SK-N-SH (cell line): ENCODE measurements at regions not wholly inside any gene's neighbourhood (a gene's known extent, or its start where the extent isn't known, plus 50 kb on each side); places are given as distances from the start of the nearest gene placed in this dataset.

Experiments
- CTCF ChIA-PET: fragments of 300-600, 350-600 bp; formaldehyde crosslinking; extraction: SDS; loops from one replicate; lab custom pipeline; 2021; lab: Yijun Ruan, JAX
- POLR2A ChIA-PET: fragments of 350-600 bp; sonication (Branson Sonifier 250); formaldehyde crosslinking; extraction: SDS; loops from one replicate; lab custom pipeline; 2020; ENCODE audit warnings: antibody characterized with exemption, inconsistent platforms; lab: Yijun Ruan, JAX
- DNase-seq: peaks from one replicate; pipeline ENCODE4 v3.0.0; 2012
- H2AFZ ChIP-seq: fragments of 200-600 bp; sonication (generic); 2 replicates; pipeline ENCODE4 v1.8.1; 2016; ENCODE audit warnings: antibody characterized with exemption, mild to moderate bottlenecking, low read depth
- H3F3A ChIP-seq: fragments of 200-600 bp; sonication (generic); replicated peaks from 2 replicates; pipeline ENCODE3; 2016; ENCODE audit warnings: antibody characterized with exemption, mild to moderate bottlenecking; ENCODE audit not compliant: insufficient read depth
- H3K27ac ChIP-seq, 2 experiments: fragments of 200-500 bp in 1 of 2; fragments of 200-600 bp in 1 of 2; sonication (Bioruptor generic) in 1 of 2; sonication (generic), shearing (Covaris generic) in 1 of 2; 2 replicates each; pipeline versions ENCODE4 v1.5.1 to v1.6.1; 2014 to 2016; ENCODE audit warnings: low read depth in 2 of 2, inconsistent platforms in 1 of 2, low read length in 1 of 2, mild to moderate bottlenecking in 1 of 2, mixed read lengths in 1 of 2
- H3K27me3 ChIP-seq: fragments of 200-600 bp; sonication (generic), shearing (Covaris generic); 2 replicates; pipeline ENCODE4 v1.6.1; 2016; ENCODE audit warnings: mixed run types; ENCODE audit not compliant: insufficient read depth
- H3K36me3 ChIP-seq, 2 experiments: fragments of 200-500 bp in 1 of 2; fragments of 200-600 bp in 1 of 2; sonication (Bioruptor generic) in 1 of 2; sonication (generic) in 1 of 2; replicated peaks in 1 of 2; 2 replicates each; pipeline versions ENCODE3 to v1.5.1; 2014 to 2016; ENCODE audit warnings: low read length in 1 of 2, mild to moderate bottlenecking in 1 of 2; ENCODE audit not compliant: insufficient read depth in 2 of 2, control insufficient read depth in 1 of 2
- H3K4me1 ChIP-seq, 2 experiments: fragments of 200-500 bp in 1 of 2; fragments of 200-600 bp in 1 of 2; sonication (Bioruptor generic) in 1 of 2; sonication (generic), shearing (Covaris generic) in 1 of 2; 2 replicates each; pipeline versions ENCODE4 v1.5.1 to v1.6.1; 2014 to 2016; ENCODE audit warnings: low read depth in 1 of 2, low read length in 1 of 2, mixed run types in 1 of 2; ENCODE audit not compliant: insufficient read depth in 2 of 2, control insufficient read depth in 1 of 2
- H3K4me2 ChIP-seq: fragments of 200-600 bp; sonication (generic), shearing (Covaris generic); 2 replicates; pipeline ENCODE4 v1.6.1; 2017; ENCODE audit warnings: mixed run types
- H3K4me3 ChIP-seq, 2 experiments: fragments of 200-500 bp in 1 of 2; fragments of 200-600 bp in 1 of 2; sonication (Bioruptor generic) in 1 of 2; sonication (generic), shearing (Covaris generic) in 1 of 2; 2 replicates each; pipeline versions ENCODE4 v1.5.1 to v1.8.1; 2014 to 2016; ENCODE audit warnings: low read depth in 2 of 2, inconsistent platforms in 1 of 2, low read length in 1 of 2, mild to moderate bottlenecking in 1 of 2, mixed read lengths in 1 of 2, moderate library complexity in 1 of 2
- H3K79me2 ChIP-seq: fragments of 200-600 bp; sonication (generic); 2 replicates; pipeline ENCODE4 v1.8.1; 2017; ENCODE audit warnings: mild to moderate bottlenecking; ENCODE audit not compliant: insufficient read depth
- H3K9ac ChIP-seq: fragments of 200-600 bp; sonication (generic); 2 replicates; pipeline ENCODE4 v1.6.1; 2017; ENCODE audit warnings: mixed run types
- H3K9me2 ChIP-seq: fragments of 200-600 bp; sonication (generic); 2 replicates; pipeline ENCODE4 v1.6.1; 2017; ENCODE audit warnings: mixed run types
- H3K9me3 ChIP-seq: fragments of 200-600 bp; sonication (generic); 2 replicates; pipeline ENCODE4 v1.6.1; 2017; ENCODE audit warnings: mixed run types, mild to moderate bottlenecking, moderate library complexity
- H4K20me1 ChIP-seq: fragments of 200-600 bp; sonication (generic); 2 replicates; pipeline ENCODE4 v1.6.1; 2017; ENCODE audit warnings: mild to moderate bottlenecking, mixed run types; ENCODE audit not compliant: insufficient read depth
- ELF1 ChIP-seq: IDR thresholded peaks from 2 replicates; pipeline ENCODE4 v1.4.0; 2012
- GABPA ChIP-seq: IDR thresholded peaks from 2 replicates; pipeline ENCODE4 v1.4.0; 2012; ENCODE audit warnings: low read depth, mild to moderate bottlenecking
- NRF1 ChIP-seq: IDR thresholded peaks from 2 replicates; pipeline ENCODE4 v1.6.1; 2012; ENCODE audit warnings: low read depth, mild to moderate bottlenecking, low read length
- POLR2AphosphoS5 ChIP-seq: IDR thresholded peaks from 2 replicates; pipeline ENCODE4 v1.6.1; 2012; ENCODE audit warnings: low read depth, low read length
- SIN3A ChIP-seq: IDR thresholded peaks from 2 replicates; pipeline ENCODE4 v1.6.1; 2012; ENCODE audit warnings: low read depth, mild to moderate bottlenecking, low read length, moderate library complexity, borderline replicate concordance
- WGBS: methylation state at CpG from one replicate; pipeline ENCODE4 v1.1.6; 2017; ENCODE audit warnings: low lambda C conversion rate; 5-methylcytosine and 5-hydroxymethylcytosine counted together
- TF ChIP-seq, protein P1 (sequence below): IDR thresholded peaks from 2 replicates; pipeline ENCODE4 v1.4.0; 2012; ENCODE audit warnings: low read depth, borderline replicate concordance
- TF ChIP-seq, protein P2 (sequence below): IDR thresholded peaks from 2 replicates; pipeline ENCODE4 v1.4.0; 2012; ENCODE audit warnings: low read depth
- TF ChIP-seq, protein P3 (sequence below): IDR thresholded peaks from 2 replicates; pipeline ENCODE4; 2012
- TF ChIP-seq, protein P4 (sequence below): IDR thresholded peaks from 2 replicates; pipeline ENCODE4 v1.6.1; 2012; ENCODE audit warnings: mild to moderate bottlenecking, low read depth, low read length, moderate library complexity

DNA sequence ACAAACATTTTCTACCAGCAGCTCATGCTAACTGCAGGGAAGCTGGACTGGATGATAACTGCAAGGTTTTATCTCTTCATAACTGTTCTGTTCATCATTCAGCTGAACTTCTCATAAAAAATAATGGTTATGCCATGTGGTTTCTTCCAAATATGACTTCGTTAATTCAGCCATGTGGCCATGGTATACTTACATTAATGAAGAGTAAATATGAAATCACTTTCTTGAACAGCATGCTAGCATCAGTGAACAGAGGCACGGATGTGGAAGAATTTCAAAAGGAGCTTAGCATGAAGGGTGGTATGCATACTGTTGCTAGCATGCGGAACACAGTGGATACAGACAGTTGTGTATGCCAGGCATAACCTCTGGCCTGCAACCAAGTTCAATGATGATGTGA, 1417.0 kb upstream of the CDH8 start (continued):
- TF ChIP-seq SIN3A: no peak
- TF ChIP-seq, all 33 proteins: peak for 0

DNA sequence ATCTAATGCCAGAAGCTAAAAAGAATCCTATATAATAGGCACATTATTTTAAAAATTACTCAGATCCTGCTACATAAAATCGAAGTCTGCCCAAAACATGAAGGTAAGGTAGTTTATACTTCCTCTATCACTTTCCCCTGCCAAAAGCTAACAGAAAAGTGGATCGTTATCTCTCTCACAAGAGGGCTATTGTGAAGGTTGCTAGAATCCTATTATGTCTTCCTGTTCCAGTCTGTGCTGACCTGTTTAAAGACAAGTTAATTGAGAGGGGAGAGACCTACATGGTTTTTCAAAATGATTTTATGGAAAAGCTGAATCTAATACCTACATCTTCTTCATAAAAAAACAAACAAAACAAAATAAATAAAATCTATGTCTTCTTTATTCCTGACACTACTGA, 1410.9 kb upstream of the CDH8 start:
- no peaks in the 10 kb centered on the region for H4K20me1 ChIP-seq
- 57% methylated on average over 2 of the region's 2 CpGs for WGBS
- ChIA-PET POLR2A (no interaction called here), CTCF (no interaction called here)
- H3K9me3 ChIP-seq: no peaks in the 10 kb centered on the region
- H3K79me2 ChIP-seq: no peaks in the 10 kb centered on the region
- H3K4me2 ChIP-seq: no peak overlapping the region
- no peak overlapping the region for H3K9ac ChIP-seq
- H3K27ac ChIP-seq: no peak overlapping the region
- H3K27me3 ChIP-seq: no peaks in the 10 kb centered on the region
- no peak overlapping the region for H3K4me3 ChIP-seq
- DNase-seq: no peak
- no peak overlapping the region for H2AFZ ChIP-seq
- no peaks in the 10 kb centered on the region for H3K36me3 ChIP-seq
- H3F3A ChIP-seq: no peaks in the 10 kb centered on the region
- H3K4me1 ChIP-seq: no peaks in the 10 kb centered on the region
- TF ChIP-seq, protein P1, sequence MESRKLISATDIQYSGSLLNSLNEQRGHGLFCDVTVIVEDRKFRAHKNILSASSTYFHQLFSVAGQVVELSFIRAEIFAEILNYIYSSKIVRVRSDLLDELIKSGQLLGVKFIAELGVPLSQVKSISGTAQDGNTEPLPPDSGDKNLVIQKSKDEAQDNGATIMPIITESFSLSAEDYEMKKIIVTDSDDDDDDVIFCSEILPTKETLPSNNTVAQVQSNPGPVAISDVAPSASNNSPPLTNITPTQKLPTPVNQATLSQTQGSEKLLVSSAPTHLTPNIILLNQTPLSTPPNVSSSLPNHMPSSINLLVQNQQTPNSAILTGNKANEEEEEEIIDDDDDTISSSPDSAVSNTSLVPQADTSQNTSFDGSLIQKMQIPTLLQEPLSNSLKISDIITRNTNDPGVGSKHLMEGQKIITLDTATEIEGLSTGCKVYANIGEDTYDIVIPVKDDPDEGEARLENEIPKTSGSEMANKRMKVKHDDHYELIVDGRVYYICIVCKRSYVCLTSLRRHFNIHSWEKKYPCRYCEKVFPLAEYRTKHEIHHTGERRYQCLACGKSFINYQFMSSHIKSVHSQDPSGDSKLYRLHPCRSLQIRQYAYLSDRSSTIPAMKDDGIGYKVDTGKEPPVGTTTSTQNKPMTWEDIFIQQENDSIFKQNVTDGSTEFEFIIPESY: no peak
- TF ChIP-seq, protein P2, sequence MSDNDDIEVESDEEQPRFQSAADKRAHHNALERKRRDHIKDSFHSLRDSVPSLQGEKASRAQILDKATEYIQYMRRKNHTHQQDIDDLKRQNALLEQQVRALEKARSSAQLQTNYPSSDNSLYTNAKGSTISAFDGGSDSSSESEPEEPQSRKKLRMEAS: no peak
- TF ChIP-seq, protein P3, sequence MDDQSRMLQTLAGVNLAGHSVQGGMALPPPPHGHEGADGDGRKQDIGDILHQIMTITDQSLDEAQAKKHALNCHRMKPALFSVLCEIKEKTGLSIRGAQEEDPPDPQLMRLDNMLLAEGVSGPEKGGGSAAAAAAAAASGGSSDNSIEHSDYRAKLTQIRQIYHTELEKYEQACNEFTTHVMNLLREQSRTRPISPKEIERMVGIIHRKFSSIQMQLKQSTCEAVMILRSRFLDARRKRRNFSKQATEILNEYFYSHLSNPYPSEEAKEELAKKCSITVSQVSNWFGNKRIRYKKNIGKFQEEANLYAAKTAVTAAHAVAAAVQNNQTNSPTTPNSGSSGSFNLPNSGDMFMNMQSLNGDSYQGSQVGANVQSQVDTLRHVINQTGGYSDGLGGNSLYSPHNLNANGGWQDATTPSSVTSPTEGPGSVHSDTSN: no peak
- TF ChIP-seq, protein P4, sequence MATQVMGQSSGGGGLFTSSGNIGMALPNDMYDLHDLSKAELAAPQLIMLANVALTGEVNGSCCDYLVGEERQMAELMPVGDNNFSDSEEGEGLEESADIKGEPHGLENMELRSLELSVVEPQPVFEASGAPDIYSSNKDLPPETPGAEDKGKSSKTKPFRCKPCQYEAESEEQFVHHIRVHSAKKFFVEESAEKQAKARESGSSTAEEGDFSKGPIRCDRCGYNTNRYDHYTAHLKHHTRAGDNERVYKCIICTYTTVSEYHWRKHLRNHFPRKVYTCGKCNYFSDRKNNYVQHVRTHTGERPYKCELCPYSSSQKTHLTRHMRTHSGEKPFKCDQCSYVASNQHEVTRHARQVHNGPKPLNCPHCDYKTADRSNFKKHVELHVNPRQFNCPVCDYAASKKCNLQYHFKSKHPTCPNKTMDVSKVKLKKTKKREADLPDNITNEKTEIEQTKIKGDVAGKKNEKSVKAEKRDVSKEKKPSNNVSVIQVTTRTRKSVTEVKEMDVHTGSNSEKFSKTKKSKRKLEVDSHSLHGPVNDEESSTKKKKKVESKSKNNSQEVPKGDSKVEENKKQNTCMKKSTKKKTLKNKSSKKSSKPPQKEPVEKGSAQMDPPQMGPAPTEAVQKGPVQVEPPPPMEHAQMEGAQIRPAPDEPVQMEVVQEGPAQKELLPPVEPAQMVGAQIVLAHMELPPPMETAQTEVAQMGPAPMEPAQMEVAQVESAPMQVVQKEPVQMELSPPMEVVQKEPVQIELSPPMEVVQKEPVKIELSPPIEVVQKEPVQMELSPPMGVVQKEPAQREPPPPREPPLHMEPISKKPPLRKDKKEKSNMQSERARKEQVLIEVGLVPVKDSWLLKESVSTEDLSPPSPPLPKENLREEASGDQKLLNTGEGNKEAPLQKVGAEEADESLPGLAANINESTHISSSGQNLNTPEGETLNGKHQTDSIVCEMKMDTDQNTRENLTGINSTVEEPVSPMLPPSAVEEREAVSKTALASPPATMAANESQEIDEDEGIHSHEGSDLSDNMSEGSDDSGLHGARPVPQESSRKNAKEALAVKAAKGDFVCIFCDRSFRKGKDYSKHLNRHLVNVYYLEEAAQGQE: no peak
- no peak for TF ChIP-seq POLR2AphosphoS5
- H3K9me2 ChIP-seq: 0 out of 2 replicates have a peak, but pooled peaks cover 2% of the 10 kb centered on the region

DNA sequence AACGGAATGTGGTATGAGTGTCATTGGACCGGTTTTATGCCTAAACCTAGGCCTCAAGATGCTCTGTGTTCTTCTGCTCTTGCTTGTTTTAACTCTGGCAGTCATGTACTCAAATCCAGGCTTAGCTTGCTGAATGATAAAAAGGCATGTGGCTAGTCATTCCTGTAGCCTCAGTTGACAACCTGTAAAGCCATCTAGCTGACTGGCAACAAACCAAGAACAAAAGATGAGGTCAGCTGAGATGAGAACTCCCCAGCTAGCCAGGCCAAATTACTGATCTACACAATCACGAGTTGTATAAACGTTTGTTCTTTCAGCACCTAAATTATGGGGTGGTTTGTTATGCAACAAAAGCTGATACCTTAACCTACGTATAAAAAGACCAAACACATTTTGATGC, 1406.0 kb upstream of the CDH8 start:
- POLR2A ChIA-PET: no interaction called here
- H3K79me2 ChIP-seq: no peaks in the 10 kb centered on the region
- TF ChIP-seq ELF1: no peak
- TF ChIP-seq NRF1: no peak
- TF ChIP-seq GABPA: no peak
- no peak overlapping the region for H3K4me3 ChIP-seq
- H4K20me1 ChIP-seq: no peaks in the 10 kb centered on the region
- H3K4me1 ChIP-seq: no peaks in the 10 kb centered on the region
- no peak for DNase-seq
- no peak overlapping the region for H2AFZ ChIP-seq
- WGBS: 73% methylated on average over 5 of the region's 5 CpGs
- H3K9me2 ChIP-seq: 0 out of 2 replicates have a peak, but pooled peaks cover 2% of the 10 kb centered on the region
- H3K27me3 ChIP-seq: no peaks in the 10 kb centered on the region
- no peak overlapping the region for H3K27ac ChIP-seq
- no peak overlapping the region for H3K9ac ChIP-seq
- CTCF ChIA-PET: no interaction called here
- no peaks in the 10 kb centered on the region for H3F3A ChIP-seq
- no peaks in the 10 kb centered on the region for H3K36me3 ChIP-seq
- H3K4me2 ChIP-seq: no peak overlapping the region
- H3K9me3 ChIP-seq: no peaks in the 10 kb centered on the region
